OCI-LY1 (cell line): ENCODE measurements at regions not wholly inside any gene's neighbourhood (a gene's known extent, or its start where the extent isn't known, plus 50 kb on each side); places are given as distances from the start of the nearest gene placed in this dataset.

Experiments
- EZH2 ChIP-seq: fragments of 200-600 bp; sonication (generic), shearing (Covaris generic); IDR thresholded peaks from 2 replicates; pipeline ENCODE4 v1.8.0; 2017; ENCODE audit warnings: borderline replicate concordance, mixed run types, mild to moderate bottlenecking, antibody characterized with exemption, low read length, moderate library complexity, mixed read lengths
- TF ChIP-seq, protein P1 (sequence below): fragments of 200-600 bp; sonication (generic), shearing (Covaris generic); IDR thresholded peaks from 2 replicates; pipeline ENCODE4 v1.5.1; 2017; ENCODE audit warnings: mild to moderate bottlenecking, antibody characterized with exemption, low read length, moderate library complexity, mixed read lengths

DNA sequence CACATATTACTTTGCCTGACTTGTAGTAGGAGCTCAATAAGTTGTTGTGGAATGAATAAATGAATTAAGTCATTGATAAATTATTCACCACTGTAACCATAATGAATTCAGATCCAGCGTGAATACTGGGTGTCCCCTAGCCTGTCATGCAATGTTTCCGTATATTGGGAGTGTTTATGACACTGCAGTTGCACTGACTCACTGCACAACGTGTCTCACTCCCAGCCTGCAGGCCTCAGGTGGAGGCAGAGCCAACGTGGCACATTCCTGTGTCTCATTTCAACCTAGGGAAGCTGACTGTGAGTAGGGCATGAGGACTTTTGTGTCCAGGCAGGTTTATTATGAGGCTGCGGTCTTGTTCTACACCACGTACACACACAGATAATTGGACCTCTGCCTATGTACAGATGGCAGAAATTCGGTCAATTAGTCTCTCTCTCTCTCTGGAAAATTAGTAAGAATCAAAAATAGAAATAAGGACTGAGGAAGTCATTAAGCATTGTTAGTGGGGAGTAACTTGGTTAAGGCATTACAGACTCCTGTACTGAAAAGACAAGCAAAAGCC is 299.1 kb upstream of the IGFBP3 start:
- TF ChIP-seq, protein P1, sequence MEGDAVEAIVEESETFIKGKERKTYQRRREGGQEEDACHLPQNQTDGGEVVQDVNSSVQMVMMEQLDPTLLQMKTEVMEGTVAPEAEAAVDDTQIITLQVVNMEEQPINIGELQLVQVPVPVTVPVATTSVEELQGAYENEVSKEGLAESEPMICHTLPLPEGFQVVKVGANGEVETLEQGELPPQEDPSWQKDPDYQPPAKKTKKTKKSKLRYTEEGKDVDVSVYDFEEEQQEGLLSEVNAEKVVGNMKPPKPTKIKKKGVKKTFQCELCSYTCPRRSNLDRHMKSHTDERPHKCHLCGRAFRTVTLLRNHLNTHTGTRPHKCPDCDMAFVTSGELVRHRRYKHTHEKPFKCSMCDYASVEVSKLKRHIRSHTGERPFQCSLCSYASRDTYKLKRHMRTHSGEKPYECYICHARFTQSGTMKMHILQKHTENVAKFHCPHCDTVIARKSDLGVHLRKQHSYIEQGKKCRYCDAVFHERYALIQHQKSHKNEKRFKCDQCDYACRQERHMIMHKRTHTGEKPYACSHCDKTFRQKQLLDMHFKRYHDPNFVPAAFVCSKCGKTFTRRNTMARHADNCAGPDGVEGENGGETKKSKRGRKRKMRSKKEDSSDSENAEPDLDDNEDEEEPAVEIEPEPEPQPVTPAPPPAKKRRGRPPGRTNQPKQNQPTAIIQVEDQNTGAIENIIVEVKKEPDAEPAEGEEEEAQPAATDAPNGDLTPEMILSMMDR: no peak
- no peak for TF ChIP-seq EZH2
